HepG2 (cell line): ENCODE measurements at regions not wholly inside any gene's neighbourhood (a gene's known extent, or its start where the extent isn't known, plus 50 kb on each side); places are given as distances from the start of the nearest gene placed in this dataset.

Source experiments
- CHD4 ChIP-seq: fragments of 200-600 bp; sonication (generic); IDR thresholded peaks from 2 replicates; pipeline ENCODE4 v1.7.0; 2017; ENCODE audit warnings: mild to moderate bottlenecking, low read length, borderline replicate concordance
- EP300 ChIP-seq, 3 experiments: sonication (generic) in 1 of 3; formaldehyde crosslinking in 1 of 3; IDR thresholded peaks; 2 replicates each; pipeline versions ENCODE4 v1.5.1 to v1.6.1; 2011 to 2020; ENCODE audit warnings: low read depth in 2 of 3, low read length in 2 of 3, borderline replicate concordance in 1 of 3, improper control_type of control experiment in 1 of 3, mild to moderate bottlenecking in 1 of 3, missing genetic modification reagents in 1 of 3, moderate library complexity in 1 of 3
- KAT7 ChIP-seq: IDR thresholded peaks from 2 replicates; pipeline ENCODE4 v1.6.1; 2018; ENCODE audit warnings: borderline replicate concordance, missing compliant biosample characterization
- MAFK ChIP-seq, 2 experiments: IDR thresholded peaks in 1 of 2; conservative IDR thresholded peaks in 1 of 2; 2 replicates each; pipeline ENCODE4 v1.6.1; 2011; ENCODE audit warnings: improper control_type of control experiment in 2 of 2, low read length in 2 of 2
- RBFOX2 ChIP-seq: fragments of 200-400 bp; formaldehyde crosslinking; IDR thresholded peaks from 2 replicates; pipeline ENCODE4 v1.6.1; 2017; ENCODE audit warnings: low read depth, mild to moderate bottlenecking, low read length
- STAT5B ChIP-seq: sonication (generic); formaldehyde crosslinking; IDR thresholded peaks from 2 replicates; pipeline ENCODE4 v1.4.0; 2020; ENCODE audit warnings: missing genetic modification reagents
- ZNF24 ChIP-seq: fragments of 450-650 bp; IDR thresholded peaks from 2 replicates; pipeline ENCODE4 v1.6.1; 2017; ENCODE audit warnings: antibody characterized with exemption, mild to moderate bottlenecking
- ZSCAN22 ChIP-seq: sonication (generic); formaldehyde crosslinking; IDR thresholded peaks from 2 replicates; pipeline ENCODE4 v1.4.0; 2020; ENCODE audit warnings: mild to moderate bottlenecking, missing genetic modification reagents
- TF ChIP-seq, protein P1 (sequence below): IDR thresholded peaks from 2 replicates; pipeline ENCODE4 v1.6.1; 2016
- TF ChIP-seq, protein P2 (sequence below): sonication (generic); formaldehyde crosslinking; IDR thresholded peaks from 2 replicates; pipeline ENCODE4 v1.5.0; 2020; ENCODE audit warnings: mild to moderate bottlenecking, missing genetic modification reagents, moderate library complexity
- TF ChIP-seq, protein P3 (sequence below): sonication (generic); formaldehyde crosslinking; IDR thresholded peaks from 2 replicates; pipeline ENCODE4 v1.4.0; 2020; ENCODE audit warnings: missing genetic modification reagents

DNA sequence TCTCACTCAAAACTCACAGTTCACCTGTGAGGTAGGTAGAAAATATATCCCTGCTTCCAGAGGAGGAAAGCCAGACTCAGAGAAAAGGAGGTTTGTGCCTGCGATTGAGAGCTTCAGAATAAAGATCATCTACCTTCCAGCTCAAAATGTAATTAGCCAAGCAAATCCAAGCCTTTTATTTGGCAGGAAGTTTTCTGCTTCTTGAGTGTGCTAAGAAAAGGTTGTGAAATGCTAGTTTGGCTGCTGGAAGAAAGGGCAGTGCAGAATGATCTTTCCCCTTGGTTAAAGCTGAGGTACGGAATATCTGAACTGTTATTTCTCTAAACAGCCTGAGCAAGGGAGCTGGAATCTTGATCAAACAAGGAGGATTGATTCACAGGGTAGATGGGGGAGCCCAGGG lies 59.7 kb upstream of the VCX3B start:
- TF ChIP-seq RBFOX2: no peak
- TF ChIP-seq MAFK (conservative IDR thresholded peaks at IDR 0.05 in 1 of 2, IDR thresholded peaks at IDR 0.05 in 1 of 2; ENCODE audit: low read length in 2 of 2): no peak
- no peak for TF ChIP-seq KAT7 (CRISPR knock-in tag)
- TF ChIP-seq, protein P1, sequence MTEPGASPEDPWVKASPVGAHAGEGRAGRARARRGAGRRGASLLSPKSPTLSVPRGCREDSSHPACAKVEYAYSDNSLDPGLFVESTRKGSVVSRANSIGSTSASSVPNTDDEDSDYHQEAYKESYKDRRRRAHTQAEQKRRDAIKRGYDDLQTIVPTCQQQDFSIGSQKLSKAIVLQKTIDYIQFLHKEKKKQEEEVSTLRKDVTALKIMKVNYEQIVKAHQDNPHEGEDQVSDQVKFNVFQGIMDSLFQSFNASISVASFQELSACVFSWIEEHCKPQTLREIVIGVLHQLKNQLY (CRISPR knock-in tag): no peak
- no peak for TF ChIP-seq CHD4
- TF ChIP-seq ZNF24: no peak
- TF ChIP-seq ZSCAN22: no peak
- no peak for TF ChIP-seq STAT5B (CRISPR knock-in tag)
- TF ChIP-seq, protein P2, sequence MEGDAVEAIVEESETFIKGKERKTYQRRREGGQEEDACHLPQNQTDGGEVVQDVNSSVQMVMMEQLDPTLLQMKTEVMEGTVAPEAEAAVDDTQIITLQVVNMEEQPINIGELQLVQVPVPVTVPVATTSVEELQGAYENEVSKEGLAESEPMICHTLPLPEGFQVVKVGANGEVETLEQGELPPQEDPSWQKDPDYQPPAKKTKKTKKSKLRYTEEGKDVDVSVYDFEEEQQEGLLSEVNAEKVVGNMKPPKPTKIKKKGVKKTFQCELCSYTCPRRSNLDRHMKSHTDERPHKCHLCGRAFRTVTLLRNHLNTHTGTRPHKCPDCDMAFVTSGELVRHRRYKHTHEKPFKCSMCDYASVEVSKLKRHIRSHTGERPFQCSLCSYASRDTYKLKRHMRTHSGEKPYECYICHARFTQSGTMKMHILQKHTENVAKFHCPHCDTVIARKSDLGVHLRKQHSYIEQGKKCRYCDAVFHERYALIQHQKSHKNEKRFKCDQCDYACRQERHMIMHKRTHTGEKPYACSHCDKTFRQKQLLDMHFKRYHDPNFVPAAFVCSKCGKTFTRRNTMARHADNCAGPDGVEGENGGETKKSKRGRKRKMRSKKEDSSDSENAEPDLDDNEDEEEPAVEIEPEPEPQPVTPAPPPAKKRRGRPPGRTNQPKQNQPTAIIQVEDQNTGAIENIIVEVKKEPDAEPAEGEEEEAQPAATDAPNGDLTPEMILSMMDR (CRISPR knock-in tag): no peak
- TF ChIP-seq EP300 (IDR thresholded peaks at IDR 0.05; ENCODE audit: low read depth in 2 of 2, low read length in 2 of 2): no peak
- no peak for TF ChIP-seq EP300 (CRISPR knock-in tag; IDR thresholded peaks at IDR 0.05; ENCODE audit: borderline replicate concordance)
- TF ChIP-seq, protein P3, sequence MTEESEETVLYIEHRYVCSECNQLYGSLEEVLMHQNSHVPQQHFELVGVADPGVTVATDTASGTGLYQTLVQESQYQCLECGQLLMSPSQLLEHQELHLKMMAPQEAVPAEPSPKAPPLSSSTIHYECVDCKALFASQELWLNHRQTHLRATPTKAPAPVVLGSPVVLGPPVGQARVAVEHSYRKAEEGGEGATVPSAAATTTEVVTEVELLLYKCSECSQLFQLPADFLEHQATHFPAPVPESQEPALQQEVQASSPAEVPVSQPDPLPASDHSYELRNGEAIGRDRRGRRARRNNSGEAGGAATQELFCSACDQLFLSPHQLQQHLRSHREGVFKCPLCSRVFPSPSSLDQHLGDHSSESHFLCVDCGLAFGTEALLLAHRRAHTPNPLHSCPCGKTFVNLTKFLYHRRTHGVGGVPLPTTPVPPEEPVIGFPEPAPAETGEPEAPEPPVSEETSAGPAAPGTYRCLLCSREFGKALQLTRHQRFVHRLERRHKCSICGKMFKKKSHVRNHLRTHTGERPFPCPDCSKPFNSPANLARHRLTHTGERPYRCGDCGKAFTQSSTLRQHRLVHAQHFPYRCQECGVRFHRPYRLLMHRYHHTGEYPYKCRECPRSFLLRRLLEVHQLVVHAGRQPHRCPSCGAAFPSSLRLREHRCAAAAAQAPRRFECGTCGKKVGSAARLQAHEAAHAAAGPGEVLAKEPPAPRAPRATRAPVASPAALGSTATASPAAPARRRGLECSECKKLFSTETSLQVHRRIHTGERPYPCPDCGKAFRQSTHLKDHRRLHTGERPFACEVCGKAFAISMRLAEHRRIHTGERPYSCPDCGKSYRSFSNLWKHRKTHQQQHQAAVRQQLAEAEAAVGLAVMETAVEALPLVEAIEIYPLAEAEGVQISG (CRISPR knock-in tag): no peak
